Ishikawa (cell line): ENCODE measurements at regions not wholly inside any gene's neighbourhood (a gene's known extent, or its start where the extent isn't known, plus 50 kb on each side); places are given as distances from the start of the nearest gene placed in this dataset.

ENCODE experiments used
- CEBPB ChIP-seq: IDR thresholded peaks from 2 replicates; pipeline ENCODE4 v1.6.1; 2012
- CREB1 ChIP-seq: IDR thresholded peaks from 2 replicates; pipeline ENCODE4 v1.6.1; 2012; ENCODE audit warnings: low read depth
- EGR1 ChIP-seq: IDR thresholded peaks from 2 replicates; pipeline ENCODE4 v1.6.1; 2012
- EP300 ChIP-seq: IDR thresholded peaks from 2 replicates; pipeline ENCODE4 v1.6.1; 2012; ENCODE audit warnings: borderline replicate concordance
- FOXM1 ChIP-seq: IDR thresholded peaks from 2 replicates; pipeline ENCODE4 v1.6.1; 2012; ENCODE audit warnings: low read depth, borderline replicate concordance
- MAX ChIP-seq: IDR thresholded peaks from 2 replicates; pipeline ENCODE4 v1.6.1; 2012
- NFIC ChIP-seq: IDR thresholded peaks from 2 replicates; pipeline ENCODE4 v1.6.1; 2012
- RAD21 ChIP-seq: IDR thresholded peaks from 2 replicates; pipeline ENCODE4 v1.6.1; 2012; ENCODE audit warnings: low read depth
- REST ChIP-seq: IDR thresholded peaks from 2 replicates; pipeline ENCODE4 v1.6.1; 2012; ENCODE audit warnings: low read depth, mild to moderate bottlenecking
- TAF1 ChIP-seq: IDR thresholded peaks from 2 replicates; pipeline ENCODE4 v1.6.1; 2012; ENCODE audit warnings: low read depth, mild to moderate bottlenecking
- TCF12 ChIP-seq: IDR thresholded peaks from 2 replicates; pipeline ENCODE4 v1.6.1; 2012; ENCODE audit warnings: low read depth
- TEAD4 ChIP-seq: IDR thresholded peaks from 2 replicates; pipeline ENCODE4 v1.6.1; 2012
- USF1 ChIP-seq: IDR thresholded peaks from 2 replicates; pipeline ENCODE4 v1.6.1; 2012
- YY1 ChIP-seq: IDR thresholded peaks from 2 replicates; pipeline ENCODE4 v1.6.1; 2012; ENCODE audit warnings: low read depth
- ZBTB7A ChIP-seq: IDR thresholded peaks from 2 replicates; pipeline ENCODE4 v1.6.1; 2012; ENCODE audit warnings: low read depth

- no peak for TF ChIP-seq USF1
- no peak for TF ChIP-seq CEBPB
- no peak for TF ChIP-seq NFIC
- no peak for TF ChIP-seq EGR1
- TF ChIP-seq ZBTB7A, result no peak
- no peak for TF ChIP-seq REST
- TF ChIP-seq TCF12, result no peak
- TF ChIP-seq RAD21, result no peak
- TF ChIP-seq EP300, result no peak
Observed at GRCh38 chr6:27759930-27760329, 152.3 kb downstream of the OR2B2 start.

- no peak for TF ChIP-seq FOXM1
- no peak for TF ChIP-seq CEBPB
- no peak for TF ChIP-seq MAX
- no peak for TF ChIP-seq NFIC
- TF ChIP-seq REST, result no peak
- no peak for TF ChIP-seq RAD21
- TF ChIP-seq TEAD4, result no peak
- no peak for TF ChIP-seq USF1
- no peak for TF ChIP-seq EP300
- no peak for TF ChIP-seq EGR1
- TF ChIP-seq TAF1, result no peak
- no peak for TF ChIP-seq TCF12
- no peak for TF ChIP-seq ZBTB7A
- no peak for TF ChIP-seq YY1
Observed at GRCh38 chr6:27758491-27758890, 153.7 kb downstream of the OR2B2 start.

- TF ChIP-seq TCF12 (no peak), EP300 (no peak), YY1 (no peak)
Observed at GRCh38 chr6:27757307-27757706, 154.9 kb downstream of the OR2B2 start.

GRCh38 chr6:27755768-27756167 lies 156.4 kb downstream of the OR2B2 start:
- TF ChIP-seq REST (no peak), FOXM1 (no peak), USF1 (no peak), MAX (no peak), RAD21 (no peak), TEAD4 (no peak), NFIC (no peak)

GRCh38 chr6:27754408-27754782 lies 157.8 kb downstream of the OR2B2 start:
- TF ChIP-seq EP300, result no peak
- TF ChIP-seq EGR1, result no peak
- no peak for TF ChIP-seq ZBTB7A
- TF ChIP-seq REST, result no peak
- TF ChIP-seq MAX, result no peak
- no peak for TF ChIP-seq FOXM1
- TF ChIP-seq CEBPB, result no peak
- TF ChIP-seq RAD21, result no peak
- TF ChIP-seq NFIC, result no peak
- no peak for TF ChIP-seq TAF1
- no peak for TF ChIP-seq USF1
- no peak for TF ChIP-seq CREB1
- TF ChIP-seq TEAD4, result no peak
- no peak for TF ChIP-seq YY1
- no peak for TF ChIP-seq TCF12
